Keratinocyte (primary cell): ENCODE measurements at regions not wholly inside any gene's neighbourhood (a gene's known extent, or its start where the extent isn't known, plus 50 kb on each side); places are given as distances from the start of the nearest gene placed in this dataset.

ENCODE experiments used
- DNase-seq: peaks from one replicate; pipeline ENCODE4 v3.0.0-alpha.2; 2011; ENCODE audit warnings: low read depth, missing footprints, low spot score
- FAIRE-seq: peaks from 2 replicates; lab custom pipeline; 2011; peaks lifted over from hg19 to GRCh38; lab: Jason Lieb, UNC
- H2AFZ ChIP-seq: 2 replicates; pipeline ENCODE4 v1.6.0; 2012; ENCODE audit warnings: low read length, control low read depth, inconsistent platforms; ENCODE audit not compliant: control insufficient read depth
- H3K27ac ChIP-seq: 2 replicates; pipeline ENCODE4 v1.5.1; 2011; ENCODE audit warnings: low read length; ENCODE audit not compliant: control insufficient read depth, insufficient read depth
- H3K27me3 ChIP-seq: 3 replicates; pipeline ENCODE4 v1.6.0; 2011; ENCODE audit warnings: low read length; ENCODE audit not compliant: control insufficient read depth, insufficient read depth; ENCODE audit errors: extremely low read depth
- H3K36me3 ChIP-seq, 2 experiments: 2 replicates in 1 of 2; 3 replicates in 1 of 2; pipeline ENCODE4 v1.5.1; 2011; ENCODE audit warnings: low read length in 2 of 2, mild to moderate bottlenecking in 1 of 2; ENCODE audit not compliant: control insufficient read depth in 2 of 2, insufficient read depth in 2 of 2; ENCODE audit errors: extremely low read depth in 1 of 2
- H3K4me1 ChIP-seq: 3 replicates; pipeline ENCODE4 v1.5.1; 2011; ENCODE audit warnings: low read length; ENCODE audit not compliant: control insufficient read depth, insufficient read depth; ENCODE audit errors: extremely low read depth
- H3K4me2 ChIP-seq: 3 replicates; pipeline ENCODE4 v1.6.0; 2011; ENCODE audit warnings: low read depth, low read length; ENCODE audit not compliant: control insufficient read depth, insufficient read depth; ENCODE audit errors: extremely low read depth
- H3K4me3 ChIP-seq, 3 experiments: fragments of 200-600 bp in 1 of 3; sonication (generic) in 1 of 3; 2 replicates in 2 of 3; 3 replicates in 1 of 3; pipeline ENCODE4 v1.5.1; 2011 to 2016; ENCODE audit warnings: low read length in 3 of 3, mild to moderate bottlenecking in 3 of 3, control low read depth in 2 of 3, inconsistent platforms in 1 of 3, low read depth in 1 of 3, mixed read lengths in 1 of 3, mixed run types in 1 of 3, moderate library complexity in 1 of 3; ENCODE audit not compliant: control insufficient read depth in 2 of 3, insufficient read depth in 2 of 3; ENCODE audit errors: extremely low read depth in 1 of 3
- H3K79me2 ChIP-seq: 2 replicates; pipeline ENCODE4 v1.6.0; 2012; ENCODE audit warnings: low read length; ENCODE audit not compliant: control insufficient read depth, insufficient read depth
- H3K9ac ChIP-seq: 3 replicates; pipeline ENCODE4 v1.6.0; 2011; ENCODE audit warnings: low read length; ENCODE audit not compliant: control insufficient read depth, insufficient read depth; ENCODE audit errors: extremely low read depth
- H3K9me1 ChIP-seq: 3 replicates; pipeline ENCODE4 v1.6.0; 2011; ENCODE audit warnings: low read length; ENCODE audit not compliant: control insufficient read depth, insufficient read depth; ENCODE audit errors: extremely low read depth
- H3K9me3 ChIP-seq: 2 replicates; pipeline ENCODE4 v1.5.1; 2012; ENCODE audit warnings: low read depth, low read length; ENCODE audit not compliant: control insufficient read depth
- H4K20me1 ChIP-seq: 3 replicates; pipeline ENCODE4 v1.6.0; 2011; ENCODE audit warnings: low read length; ENCODE audit not compliant: control insufficient read depth, insufficient read depth; ENCODE audit errors: extremely low read depth
- CTCF ChIP-seq, 3 experiments: IDR thresholded peaks in 1 of 3; conservative IDR thresholded peaks in 1 of 3; optimal IDR thresholded peaks in 1 of 3; 2 replicates in 2 of 3; 3 replicates in 1 of 3; pipeline versions ENCODE3 to v1.5.1; 2011; ENCODE audit warnings: low read length in 3 of 3, mild to moderate bottlenecking in 3 of 3, moderate library complexity in 2 of 3, control low read depth in 1 of 3, inconsistent platforms in 1 of 3; ENCODE audit not compliant: insufficient read depth in 2 of 3; ENCODE audit errors: extremely low read depth in 1 of 3
- EZH2 ChIP-seq: IDR thresholded peaks from one replicate; pipeline ENCODE4 v1.6.1; 2012; ENCODE audit warnings: inconsistent platforms, mild to moderate bottlenecking, low read length, moderate library complexity
- dilution Hi-C: fragments of 300-500 bp; cut with MboI; formaldehyde crosslinking; loops from one replicate; pipeline ENCODE4 v1.7.0; 2020; ENCODE audit warnings: low sequenced_read_pairs; ENCODE audit not compliant: extremely low pct_ligation_motif_present

GRCh38 chr2:172333235-172333977 is 94.0 kb upstream of the ITGA6 start:
- no peak overlapping the region for H3K9ac ChIP-seq
- no peak overlapping the region for H3K4me3 ChIP-seq
- no peaks in the 10 kb centered on the region for H3K79me2 ChIP-seq
- H3K9me3 ChIP-seq = no peaks in the 10 kb centered on the region
- H3K9me1 ChIP-seq = no peaks in the 10 kb centered on the region
- dilution Hi-C loops = no loop called here
- H3K27ac ChIP-seq = no peak overlapping the region
- no peak overlapping the region for H2AFZ ChIP-seq
- no peak overlapping the region for H3K4me2 ChIP-seq
- no peaks in the 10 kb centered on the region for H3K4me1 ChIP-seq
- no peaks in the 10 kb centered on the region for H3K27me3 ChIP-seq
- no peaks in the 10 kb centered on the region for H3K36me3 ChIP-seq
- no peak for FAIRE-seq
- DNase-seq = no peak
- H4K20me1 ChIP-seq = no peaks in the 10 kb centered on the region
- TF ChIP-seq CTCF (optimal IDR thresholded peaks at IDR 0.05 in 1 of 3, IDR thresholded peaks at IDR 0.05 in 1 of 3, conservative IDR thresholded peaks at IDR 0.05 in 1 of 3; ENCODE audit: extremely low read depth in 1 of 3, insufficient read depth in 2 of 3, low read length in 3 of 3) = no peak
- TF ChIP-seq EZH2 = no peak

- H3K79me2 ChIP-seq = no peaks in the 10 kb centered on the region
- H2AFZ ChIP-seq = no peak overlapping the region
- H4K20me1 ChIP-seq = no peaks in the 10 kb centered on the region
- H3K4me3 ChIP-seq = no peak overlapping the region
- no peak overlapping the region for H3K9ac ChIP-seq
- no peaks in the 10 kb centered on the region for H3K9me1 ChIP-seq
- no peak overlapping the region for H3K27ac ChIP-seq
- H3K27me3 ChIP-seq = no peaks in the 10 kb centered on the region
- no peaks in the 10 kb centered on the region for H3K36me3 ChIP-seq
- TF ChIP-seq EZH2 = no peak
- no peak for TF ChIP-seq CTCF (optimal IDR thresholded peaks at IDR 0.05 in 1 of 3, IDR thresholded peaks at IDR 0.05 in 1 of 3, conservative IDR thresholded peaks at IDR 0.05 in 1 of 3; ENCODE audit: extremely low read depth in 1 of 3, insufficient read depth in 2 of 3, low read length in 3 of 3)
- no peak for DNase-seq
- FAIRE-seq = no peak
- dilution Hi-C loops = no loop called here
- H3K4me2 ChIP-seq = no peak overlapping the region
- no peaks in the 10 kb centered on the region for H3K9me3 ChIP-seq
- no peaks in the 10 kb centered on the region for H3K4me1 ChIP-seq
Observed at GRCh38 chr2:172333978-172334330, 93.4 kb upstream of the ITGA6 start.
